HEK293T (cell line): ENCODE measurements at regions not wholly inside any gene's neighbourhood (a gene's known extent, or its start where the extent isn't known, plus 50 kb on each side); places are given as distances from the start of the nearest gene placed in this dataset.

Experiments used
- CTCF ChIA-PET: fragments of 350-600 bp; formaldehyde crosslinking; extraction: SDS; loops from one replicate; lab custom pipeline; 2021; ENCODE audit warnings: antibody characterized with exemption, inconsistent platforms; lab: Yijun Ruan, JAX
- POLR2A ChIA-PET: fragments of 350-600 bp; formaldehyde crosslinking; extraction: SDS; loops from one replicate; lab custom pipeline; 2020; ENCODE audit warnings: antibody characterized with exemption, inconsistent platforms; lab: Yijun Ruan, JAX
- DNase-seq: peaks from one replicate; pipeline ENCODE4 v3.0.0; 2012; ENCODE audit warnings: mixed read lengths; ENCODE audit errors: extremely low spot score
- ARNT ChIP-seq: fragments of 450-650 bp; IDR thresholded peaks from 2 replicates; pipeline ENCODE4 v1.6.1; 2017; ENCODE audit warnings: mild to moderate bottlenecking
- BHLHE40 ChIP-seq: fragments of 450-650 bp; IDR thresholded peaks from 2 replicates; pipeline ENCODE4 v1.6.1; 2016; ENCODE audit warnings: mild to moderate bottlenecking, moderate library complexity, borderline replicate concordance
- CTBP1 ChIP-seq: fragments of 450-650 bp; IDR thresholded peaks from 2 replicates; pipeline ENCODE4 v1.6.1; 2016; ENCODE audit warnings: borderline replicate concordance
- ELF4 ChIP-seq: fragments of 450-650 bp; IDR thresholded peaks from 2 replicates; pipeline ENCODE4 v1.6.1; 2017; ENCODE audit warnings: antibody characterized with exemption
- FOXA1 ChIP-seq: fragments of 450-650 bp; IDR thresholded peaks from 2 replicates; pipeline ENCODE4 v1.6.1; 2016; ENCODE audit warnings: mild to moderate bottlenecking
- FOXK2 ChIP-seq: fragments of 450-650 bp; IDR thresholded peaks from 2 replicates; pipeline ENCODE4 v1.6.1; 2016; ENCODE audit warnings: mild to moderate bottlenecking
- FOXM1 ChIP-seq: fragments of 450-650 bp; IDR thresholded peaks from 2 replicates; pipeline ENCODE4 v1.6.1; 2017; ENCODE audit warnings: mild to moderate bottlenecking, borderline replicate concordance
- HDGF ChIP-seq: fragments of 450-650 bp; IDR thresholded peaks from 2 replicates; pipeline ENCODE4 v1.6.1; 2017; ENCODE audit warnings: antibody characterized with exemption, borderline replicate concordance
- L3MBTL2 ChIP-seq: fragments of 450-650 bp; conservative IDR thresholded peaks from 2 replicates; pipeline ENCODE4 v1.6.1; 2016; ENCODE audit warnings: mild to moderate bottlenecking
- LEF1 ChIP-seq: fragments of 450-650 bp; IDR thresholded peaks from 2 replicates; pipeline ENCODE4 v1.6.1; 2017; ENCODE audit warnings: mild to moderate bottlenecking, borderline replicate concordance
- NFRKB ChIP-seq: fragments of 450-650 bp; IDR thresholded peaks from 2 replicates; pipeline ENCODE4 v1.6.1; 2016; ENCODE audit warnings: mild to moderate bottlenecking, moderate library complexity
- PKNOX1 ChIP-seq: fragments of 450-650 bp; IDR thresholded peaks from 2 replicates; pipeline ENCODE4 v1.6.1; 2016
- SP1 ChIP-seq: fragments of 450-650 bp; IDR thresholded peaks from 2 replicates; pipeline ENCODE4 v1.6.1; 2017
- SUZ12 ChIP-seq: fragments of 450-650 bp; IDR thresholded peaks from 2 replicates; pipeline ENCODE4 v1.6.1; 2016; ENCODE audit warnings: mild to moderate bottlenecking
- TARDBP ChIP-seq: fragments of 450-650 bp; IDR thresholded peaks from 2 replicates; pipeline ENCODE4 v1.6.1; 2016
- ZNF384 ChIP-seq: fragments of 450-650 bp; IDR thresholded peaks from 2 replicates; pipeline ENCODE4 v1.6.1; 2016

- no peak for DNase-seq
- ChIA-PET CTCF (no interaction called here), POLR2A (no interaction called here)
- TF ChIP-seq SUZ12: no peak
- TF ChIP-seq TARDBP: no peak
- TF ChIP-seq L3MBTL2: no peak
- TF ChIP-seq PKNOX1: no peak
- no peak for TF ChIP-seq ELF4
- TF ChIP-seq SP1: no peak
Measured at GRCh38 chr10:118237930-118238329, 104.2 kb downstream of the FAM204A start.

- TF ChIP-seq ARNT (no peak), ELF4 (no peak), PKNOX1 (no peak)
- ChIA-PET POLR2A (no interaction called here), CTCF (no interaction called here)
- no peak for DNase-seq
Measured at GRCh38 chr10:118234683-118235082, 107.4 kb downstream of the FAM204A start.

- ChIA-PET POLR2A (no interaction called here), CTCF (no interaction called here)
- no peak for DNase-seq
- TF ChIP-seq BHLHE40: no peak
- TF ChIP-seq LEF1: no peak
- TF ChIP-seq ELF4: no peak
- no peak for TF ChIP-seq SUZ12
- TF ChIP-seq CTBP1: no peak
- TF ChIP-seq L3MBTL2: no peak
- no peak for TF ChIP-seq FOXK2
- TF ChIP-seq TARDBP: no peak
- TF ChIP-seq PKNOX1: no peak
- TF ChIP-seq ZNF384: no peak
- TF ChIP-seq ARNT: no peak
- TF ChIP-seq HDGF: no peak
- TF ChIP-seq FOXM1: no peak
Measured at GRCh38 chr10:118220346-118220850, 121.7 kb downstream of the FAM204A start.

- TF ChIP-seq TARDBP: no peak
- TF ChIP-seq FOXK2: no peak
- no peak for TF ChIP-seq FOXM1
- no peak for TF ChIP-seq ZNF384
- no peak for TF ChIP-seq HDGF
- no peak for TF ChIP-seq FOXA1
- no peak for TF ChIP-seq NFRKB
- TF ChIP-seq ARNT: no peak
- TF ChIP-seq BHLHE40: no peak
- ChIA-PET POLR2A (no interaction called here), CTCF (no interaction called here)
- no peak for DNase-seq
Measured at GRCh38 chr10:118218562-118218961, 123.6 kb downstream of the FAM204A start.

- no peak for DNase-seq
- TF ChIP-seq LEF1: no peak
- TF ChIP-seq FOXM1: no peak
- TF ChIP-seq ELF4: no peak
- TF ChIP-seq NFRKB: no peak
- no peak for TF ChIP-seq BHLHE40
- no peak for TF ChIP-seq FOXA1
- no peak for TF ChIP-seq L3MBTL2
- no peak for TF ChIP-seq ZNF384
- TF ChIP-seq PKNOX1: no peak
- TF ChIP-seq TARDBP: no peak
- TF ChIP-seq ARNT: no peak
- TF ChIP-seq SP1: no peak
- TF ChIP-seq CTBP1: no peak
- no peak for TF ChIP-seq HDGF
- CTCF ChIA-PET: no interaction called here
- POLR2A ChIA-PET: no interaction called here
Measured at GRCh38 chr10:118216571-118217170, 125.5 kb downstream of the FAM204A start.

GRCh38 chr10:118216020-118216419 lies 126.1 kb downstream of the FAM204A start:
- ChIA-PET POLR2A (no interaction called here), CTCF (no interaction called here)
- DNase-seq: no peak
- TF ChIP-seq SP1 (no peak), TARDBP (no peak), CTBP1 (no peak), LEF1 (no peak), FOXM1 (no peak), L3MBTL2 (no peak), ELF4 (no peak), ARNT (no peak), SUZ12 (no peak), FOXK2 (no peak), HDGF (no peak), ZNF384 (no peak)
